ENCODE measurements at regions not wholly inside any gene's neighbourhood (a gene's known extent, or its start where the extent isn't known, plus 50 kb on each side); places are given as distances from the start of the nearest gene placed in this dataset.
"Not testable (repeated sequence)": the region's sequence is repeated elsewhere in the genome, so short reads cannot be mapped to it uniquely, and the experiment has no call there.

DNA sequence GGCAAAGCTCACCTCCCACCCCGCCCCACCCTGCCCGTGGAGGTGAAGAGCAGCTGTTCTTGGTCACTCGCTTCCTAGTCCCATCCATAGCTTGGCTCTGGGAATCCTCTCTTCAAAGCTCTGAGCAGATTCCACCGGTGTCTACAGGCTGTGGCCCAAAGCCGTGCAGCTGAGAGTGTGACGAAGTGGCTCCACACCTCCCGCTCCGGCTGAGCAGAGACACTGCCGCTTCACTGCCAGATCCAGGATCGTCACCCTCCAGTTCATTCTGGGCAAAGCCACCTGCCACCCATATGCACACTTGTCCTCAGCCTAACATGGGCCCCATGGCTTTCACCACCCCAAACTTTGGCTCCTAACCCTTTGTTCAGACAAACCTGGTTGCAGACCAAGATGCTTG lies 532.9 kb upstream of the B3GAT1 start:
- H3K27ac ChIP-seq, result no peak overlapping the region
- no peaks in the 10 kb centered on the region for H3K36me3 ChIP-seq
- peaks cover 0 to 3% (median 0%) of the 10 kb centered on the region in 4 donors for H3K4me1 ChIP-seq
- 89 to 92% methylated on average over 10 of the region's 10 CpGs for WGBS, 2 donors
- intact Hi-C loops (cut with DNase I), result no loop called here
- no peak overlapping the region for H3K4me3 ChIP-seq
- no peaks in the 10 kb centered on the region for H3K9me3 ChIP-seq
- no peak for TF ChIP-seq POLR2AphosphoS5 (IDR thresholded peaks at IDR 0.05)
- TF ChIP-seq POLR2A (IDR thresholded peaks at IDR 0.05), result no peak
- TF ChIP-seq CTCF (IDR thresholded peaks at IDR 0.05), result no peak
- TF ChIP-seq EP300 (IDR thresholded peaks at IDR 0.05), result no peak
- no peak for DNase-seq
- peaks cover 0 to 2% (median 0%) of the 10 kb centered on the region in 3 donors for H3K27me3 ChIP-seq

- intact Hi-C loops (cut with DNase I), result no loop called here
- WGBS, 2 donors, result 69 to 83% methylated on average over 5 of the region's 5 CpGs
- no peak for DNase-seq
Observed at GRCh38 chr11:134944131-134944530, 532.1 kb upstream of the B3GAT1 start.

DNA sequence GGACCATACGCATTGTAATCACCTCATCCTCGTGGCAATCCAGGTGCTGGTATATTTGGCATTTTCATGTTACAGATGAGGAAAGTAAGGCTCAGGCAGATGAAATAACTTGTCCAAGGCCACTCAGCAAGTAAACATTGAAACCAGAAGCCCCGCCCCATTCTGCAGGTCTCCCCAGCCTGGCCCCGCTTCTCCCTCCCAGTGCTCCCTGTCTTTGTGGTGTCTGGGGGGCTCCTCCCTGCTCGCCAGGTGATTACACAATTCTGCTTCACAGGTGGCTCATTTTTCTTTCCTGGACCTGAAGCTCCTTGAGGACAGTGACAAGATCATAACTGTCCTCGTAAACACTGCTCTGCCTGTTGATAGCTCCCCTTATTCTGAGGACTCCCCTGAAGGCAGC lies 531.5 kb upstream of the B3GAT1 start:
- no peak for DNase-seq
- Histone ChIP-seq H3K4me3 (no peak overlapping the region), H3K27ac (no peak overlapping the region), H3K27me3 (peaks cover 0 to 2% (median 0%) of the 10 kb centered on the region in 3 donors), H3K36me3 (no peaks in the 10 kb centered on the region), H3K9me3 (no peaks in the 10 kb centered on the region), H3K4me1 (no peaks in the 10 kb centered on the region)
- TF ChIP-seq CTCF (IDR thresholded peaks at IDR 0.05) (no peak), POLR2AphosphoS5 (IDR thresholded peaks at IDR 0.05) (no peak), POLR2A (IDR thresholded peaks at IDR 0.05) (no peak)
- 73 to 93% methylated on average over 6 of the region's 6 CpGs for WGBS, 2 donors
- intact Hi-C loops (cut with DNase I), result no loop called here

More at GRCh38 chr11:134944131-134944530, 532.1 kb upstream of the B3GAT1 start:
- H3K9me3 ChIP-seq, result no peaks in the 10 kb centered on the region
- H3K27ac ChIP-seq, result no peak overlapping the region
- H3K4me1 ChIP-seq, result no peaks in the 10 kb centered on the region
- no peak overlapping the region for H3K4me3 ChIP-seq
- H3K36me3 ChIP-seq, result no peaks in the 10 kb centered on the region
- H3K27me3 ChIP-seq, result peaks cover 0 to 2% (median 0%) of the 10 kb centered on the region in 3 donors
- TF ChIP-seq POLR2A (IDR thresholded peaks at IDR 0.05) (no peak), EP300 (IDR thresholded peaks at IDR 0.05) (no peak), CTCF (IDR thresholded peaks at IDR 0.05) (no peak), POLR2AphosphoS5 (IDR thresholded peaks at IDR 0.05) (no peak)

DNA sequence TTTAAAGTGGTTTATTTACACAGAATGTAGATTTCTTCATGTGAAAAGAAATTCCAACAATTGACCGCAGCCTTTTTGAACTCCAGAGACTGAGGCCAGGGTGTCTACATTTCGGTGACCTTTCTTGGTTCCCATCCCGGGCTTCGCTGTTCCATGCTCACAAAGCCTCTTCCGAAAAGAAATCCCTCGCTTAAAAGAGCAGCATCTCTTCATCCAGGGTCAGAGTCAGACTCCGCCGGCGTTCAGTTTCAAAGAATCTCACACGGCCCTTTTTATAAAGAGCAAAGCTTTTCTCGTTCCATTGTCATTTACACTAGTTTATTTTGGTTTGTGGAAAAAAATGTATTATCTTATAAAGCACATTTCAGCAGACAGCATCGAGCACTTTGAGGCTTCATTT lies 530.6 kb upstream of the B3GAT1 start:
- H3K27me3 ChIP-seq, result peaks cover 0 to under 1% (median 0%) of the 10 kb centered on the region in 3 donors
- TF ChIP-seq POLR2A (IDR thresholded peaks at IDR 0.05) (no peak), EP300 (IDR thresholded peaks at IDR 0.05) (no peak), POLR2AphosphoS5 (IDR thresholded peaks at IDR 0.05) (no peak), CTCF (IDR thresholded peaks at IDR 0.05) (no peak)
- no peak overlapping the region for H3K4me3 ChIP-seq
- H3K27ac ChIP-seq, result no peak overlapping the region
- DNase-seq, result no peak
- H3K36me3 ChIP-seq, result no peaks in the 10 kb centered on the region
- H3K9me3 ChIP-seq, result no peaks in the 10 kb centered on the region
- intact Hi-C loops (cut with DNase I), result no loop called here
- H3K4me1 ChIP-seq, result no peaks in the 10 kb centered on the region
- 68 to 73% methylated on average over 12 of the region's 12 CpGs for WGBS, 2 donors

DNA sequence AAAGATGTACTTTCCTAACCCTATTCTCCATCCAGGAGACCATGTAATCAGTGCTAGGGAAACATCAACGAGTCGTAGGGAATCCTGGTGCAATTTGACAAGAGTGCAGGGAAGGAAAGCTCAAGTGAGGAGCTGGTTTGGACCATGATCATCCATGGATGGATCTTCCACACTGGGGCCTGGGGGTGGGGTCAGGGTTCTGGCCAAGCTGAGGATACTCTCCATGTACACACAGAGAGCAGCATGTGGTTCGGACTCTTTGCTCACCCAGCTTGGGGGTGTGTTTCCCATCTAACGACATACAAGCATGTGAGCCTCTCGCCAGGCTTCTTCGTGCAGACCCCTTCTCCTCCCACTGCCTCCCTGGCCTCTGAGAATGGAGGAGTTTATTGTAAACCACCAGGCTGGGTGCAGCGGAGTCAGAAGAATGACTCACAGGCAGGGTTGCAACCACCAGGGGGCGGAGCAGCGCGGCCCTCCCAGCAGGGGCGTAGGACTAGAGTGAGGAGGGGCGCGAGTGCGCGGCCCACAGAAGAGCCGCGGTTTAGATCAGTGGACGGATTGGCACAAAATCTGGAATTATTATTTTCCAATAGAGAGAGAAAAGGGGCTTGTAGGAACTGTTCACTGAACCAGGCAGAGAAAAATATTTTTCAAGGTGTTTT lies 530.0 kb upstream of the B3GAT1 start:
- H3K4me3 ChIP-seq; H3K27me3 ChIP-seq; H3K36me3 ChIP-seq; H3K27ac ChIP-seq; H3K4me1 ChIP-seq; H3K9me3 ChIP-seq; DNase-seq; intact Hi-C loops (cut with DNase I): not testable (repeated sequence)
- WGBS, 2 donors, result 47 to 48% methylated on average over 18 of the region's 18 CpGs

Data from sigmoid colon (tissue), 6 donors.